Muscle layer of colon (tissue), 2 donors: ENCODE measurements at regions not wholly inside any gene's neighbourhood (a gene's known extent, or its start where the extent isn't known, plus 50 kb on each side); places are given as distances from the start of the nearest gene placed in this dataset.
"Not testable (repeated sequence)": the region's sequence is repeated elsewhere in the genome, so short reads cannot be mapped to it uniquely, and the experiment has no call there.

Experiments used
- H3K27ac ChIP-seq: one replicate; pipeline ENCODE4 v1.7.0; 2013; ENCODE audit warnings: low read depth, mild to moderate bottlenecking, low read length, moderate library complexity
- H3K27me3 ChIP-seq, 2 donors: one replicate each; pipeline ENCODE4 v1.7.0; 2013; ENCODE audit warnings: low read length in 2 of 2, mild to moderate bottlenecking in 2 of 2; ENCODE audit not compliant: insufficient read depth in 2 of 2, control insufficient read depth in 1 of 2
- H3K36me3 ChIP-seq: one replicate; pipeline ENCODE4 v1.7.0; 2013; ENCODE audit warnings: mild to moderate bottlenecking, low read length; ENCODE audit not compliant: insufficient read depth
- H3K4me1 ChIP-seq: one replicate; pipeline ENCODE4 v1.7.0; 2013; ENCODE audit warnings: mild to moderate bottlenecking, low read length; ENCODE audit not compliant: insufficient read depth
- H3K4me3 ChIP-seq, 2 donors: one replicate each; pipeline ENCODE4 v1.7.0; 2013; ENCODE audit warnings: low read length in 2 of 2, low read depth in 1 of 2, mild to moderate bottlenecking in 1 of 2, moderate library complexity in 1 of 2
- H3K9ac ChIP-seq: one replicate; pipeline ENCODE4 v1.7.0; 2013; ENCODE audit warnings: low read length
- H3K9me3 ChIP-seq: one replicate; pipeline ENCODE4 v1.7.0; 2013; ENCODE audit warnings: mild to moderate bottlenecking, low read length
- donor health status: abdominal sarcoma.
- donor health status: Adenocarcinoma of cecum.

- H3K36me3 ChIP-seq: no peaks in the 10 kb centered on the region
- H3K4me1 ChIP-seq: peaks cover 30% of the 10 kb centered on the region
- no peaks in the 10 kb centered on the region for H3K9me3 ChIP-seq
- no peak overlapping the region for H3K9ac ChIP-seq
- H3K4me3 ChIP-seq: no peak overlapping the region
- peak overlapping the region; percentile 45 for H3K27ac ChIP-seq
- H3K27me3 ChIP-seq: no peaks in the 10 kb centered on the region
These were observed 157.3 kb upstream of the EPB41L4A start for GRCh38 chr5:112576298-112576925.

- H3K9me3 ChIP-seq: no peaks in the 10 kb centered on the region
- no peak overlapping the region for H3K4me3 ChIP-seq
- H3K36me3 ChIP-seq: no peaks in the 10 kb centered on the region
- no peaks in the 10 kb centered on the region for H3K27me3 ChIP-seq
- peaks cover 30% of the 10 kb centered on the region for H3K4me1 ChIP-seq
- no peak overlapping the region for H3K9ac ChIP-seq
- H3K27ac ChIP-seq: no peak overlapping the region
These were observed 158.0 kb upstream of the APC start for GRCh38 chr5:112579599-112580170.

- H3K4me3 ChIP-seq: no peak overlapping the region
- H3K9me3 ChIP-seq: no peaks in the 10 kb centered on the region
- peaks cover 9% of the 10 kb centered on the region for H3K4me1 ChIP-seq
- H3K36me3 ChIP-seq: no peaks in the 10 kb centered on the region
- no peaks in the 10 kb centered on the region for H3K27me3 ChIP-seq
- H3K27ac ChIP-seq: no peak overlapping the region
- no peak overlapping the region for H3K9ac ChIP-seq
These were observed 155.8 kb upstream of the APC start for GRCh38 chr5:112581811-112582320.

- Histone ChIP-seq H3K9ac (no peak overlapping the region), H3K27me3 (no peaks in the 10 kb centered on the region), H3K4me3 (no peak overlapping the region), H3K9me3 (no peaks in the 10 kb centered on the region), H3K4me1 (no peaks in the 10 kb centered on the region), H3K36me3 (no peaks in the 10 kb centered on the region), H3K27ac (no peak overlapping the region)
These were observed 154.5 kb upstream of the APC start for GRCh38 chr5:112583166-112583565.

- no peak overlapping the region for H3K27ac ChIP-seq
These were observed 152.9 kb upstream of the APC start for GRCh38 chr5:112584781-112585180.

GRCh38 chr5:112586596-112587062, 151.1 kb upstream of the APC start:
- Histone ChIP-seq H3K9me3 (no peaks in the 10 kb centered on the region), H3K27me3 (no peaks in the 10 kb centered on the region), H3K27ac (no peak overlapping the region)

More at GRCh38 chr5:112584781-112585180, 152.9 kb upstream of the APC start:
- H3K36me3 ChIP-seq: no peaks in the 10 kb centered on the region
- H3K9me3 ChIP-seq: no peaks in the 10 kb centered on the region
- no peak overlapping the region for H3K4me3 ChIP-seq
- H3K9ac ChIP-seq: no peak overlapping the region
- H3K4me1 ChIP-seq: no peaks in the 10 kb centered on the region
- H3K27me3 ChIP-seq: no peaks in the 10 kb centered on the region

GRCh38 chr5:112590858-112591257, 146.8 kb upstream of the APC start:
- H3K9me3 ChIP-seq, H3K27me3 ChIP-seq, H3K9ac ChIP-seq, H3K4me3 ChIP-seq, H3K27ac ChIP-seq, H3K36me3 ChIP-seq: not testable (repeated sequence)
- H3K4me1 ChIP-seq: peaks cover 15% of the 10 kb centered on the region

More at GRCh38 chr5:112586596-112587062, 151.1 kb upstream of the APC start:
- Histone ChIP-seq H3K9ac (no peak overlapping the region), H3K4me3 (no peak overlapping the region), H3K36me3 (no peaks in the 10 kb centered on the region), H3K4me1 (no peaks in the 10 kb centered on the region)

- Histone ChIP-seq H3K27me3 (no peaks in the 10 kb centered on the region), H3K4me3 (no peak overlapping the region), H3K9me3 (no peaks in the 10 kb centered on the region), H3K9ac (no peak overlapping the region), H3K4me1 (peaks cover 15% of the 10 kb centered on the region), H3K36me3 (no peaks in the 10 kb centered on the region), H3K27ac (no peak overlapping the region)
These were observed 143.4 kb upstream of the APC start for GRCh38 chr5:112594095-112594850.

GRCh38 chr5:112594941-112595340, 142.7 kb upstream of the APC start:
- Histone ChIP-seq H3K4me1 (peaks cover 15% of the 10 kb centered on the region), H3K9ac (no peak overlapping the region), H3K36me3 (no peaks in the 10 kb centered on the region), H3K27ac (no peak overlapping the region), H3K9me3 (no peaks in the 10 kb centered on the region), H3K4me3 (no peak overlapping the region), H3K27me3 (no peaks in the 10 kb centered on the region)

GRCh38 chr5:112597831-112598230, 139.9 kb upstream of the APC start:
- no peaks in the 10 kb centered on the region for H3K36me3 ChIP-seq
- H3K27me3 ChIP-seq: no peaks in the 10 kb centered on the region
- peaks cover 15% of the 10 kb centered on the region for H3K4me1 ChIP-seq
- no peak overlapping the region for H3K27ac ChIP-seq
- no peak overlapping the region for H3K9ac ChIP-seq
- no peaks in the 10 kb centered on the region for H3K9me3 ChIP-seq
- H3K4me3 ChIP-seq: no peak overlapping the region

GRCh38 chr5:112600510-112600909, 137.2 kb upstream of the APC start:
- H3K4me3 ChIP-seq, H3K36me3 ChIP-seq, H3K4me1 ChIP-seq, H3K27me3 ChIP-seq, H3K9ac ChIP-seq, H3K27ac ChIP-seq, H3K9me3 ChIP-seq: not testable (repeated sequence)
